IMR-90 (cell line): ENCODE measurements at regions not wholly inside any gene's neighbourhood (a gene's known extent, or its start where the extent isn't known, plus 50 kb on each side); places are given as distances from the start of the nearest gene placed in this dataset.

ENCODE experiments used
- ATAC-seq: fragments of 200-7000 bp; cut with Tn5 transposase; 2 replicates; pipeline ENCODE4 v1.9.1; 2020; ENCODE audit warnings: low read depth, mild to moderate bottlenecking, moderate library complexity
- BruUV-seq: library from RNA; stranded (reverse); fragments of 400-500 nt; replicated peaks from 2 replicates; lab custom pipeline; 2021; lab: Mats Ljungman, UMichigan
- CTCF ChIA-PET: fragments of 300-600 bp; formaldehyde crosslinking; extraction: SDS; loops from one replicate; lab custom pipeline; 2021; ENCODE audit warnings: antibody characterized with exemption; lab: Yijun Ruan, JAX
- POLR2A ChIA-PET: fragments of 300-600 bp; sonication (Branson Sonifier 250); formaldehyde crosslinking; loops from one replicate; lab custom pipeline; 2022; ENCODE audit warnings: antibody characterized with exemption; ENCODE audit not compliant: unreplicated experiment; lab: Charles Lee
- DNase-seq: peaks from one replicate; pipeline ENCODE4 v3.0.0; 2013
- H2AFZ ChIP-seq: replicated peaks from 2 replicates; pipeline ENCODE3; 2013; ENCODE audit warnings: low read length, mild to moderate bottlenecking; ENCODE audit not compliant: poor library complexity
- H2AK5ac ChIP-seq: 2 replicates; pipeline ENCODE4 v1.6.1; 2013; ENCODE audit warnings: low read depth, low read length, inconsistent platforms
- H2AK9ac ChIP-seq: replicated peaks from 2 replicates; pipeline ENCODE3; 2013; ENCODE audit warnings: mild to moderate bottlenecking, low read depth, low read length, moderate library complexity; ENCODE audit not compliant: poor library complexity
- H2BK120ac ChIP-seq: 2 replicates; pipeline ENCODE4 v1.6.1; 2013; ENCODE audit warnings: low read depth, low read length, inconsistent platforms
- H2BK15ac ChIP-seq: 3 replicates; pipeline ENCODE4 v1.6.1; 2013; ENCODE audit warnings: low read depth, low read length, inconsistent platforms
- H2BK20ac ChIP-seq: 2 replicates; pipeline ENCODE4 v1.6.1; 2013; ENCODE audit warnings: low read depth, mild to moderate bottlenecking, inconsistent platforms, low read length, moderate library complexity
- H2BK5ac ChIP-seq: 2 replicates; pipeline ENCODE4 v1.6.1; 2013; ENCODE audit warnings: mild to moderate bottlenecking, low read depth, low read length, inconsistent platforms; ENCODE audit not compliant: poor library complexity, severe bottlenecking
- H3K14ac ChIP-seq: replicated peaks from 2 replicates; pipeline ENCODE4 v1.6.1; 2013; ENCODE audit warnings: low read depth, low read length, inconsistent platforms
- H3K18ac ChIP-seq: 2 replicates; pipeline ENCODE4 v1.6.1; 2013; ENCODE audit warnings: low read depth, low read length, control low read depth
- H3K23ac ChIP-seq: 2 replicates; pipeline ENCODE4 v1.6.1; 2013; ENCODE audit warnings: low read depth, low read length, inconsistent platforms
- H3K27ac ChIP-seq: 2 replicates; pipeline ENCODE4 v1.5.1; 2013; ENCODE audit warnings: mild to moderate bottlenecking, control low read depth, low read length; ENCODE audit not compliant: insufficient read depth
- H3K27me3 ChIP-seq: 2 replicates; pipeline ENCODE4 v1.6.1; 2013; ENCODE audit warnings: low read length; ENCODE audit not compliant: control insufficient read depth, insufficient read depth
- H3K36me3 ChIP-seq: 2 replicates; pipeline ENCODE4 v1.6.1; 2013; ENCODE audit warnings: low read length, mixed read lengths; ENCODE audit not compliant: control insufficient read depth, insufficient read depth
- H3K4ac ChIP-seq: 2 replicates; pipeline ENCODE4 v1.6.1; 2013; ENCODE audit warnings: low read depth, low read length, inconsistent platforms
- H3K4me1 ChIP-seq: 2 replicates; pipeline ENCODE4 v1.6.1; 2013; ENCODE audit warnings: low read length, mixed read lengths; ENCODE audit not compliant: control insufficient read depth, insufficient read depth
- H3K4me2 ChIP-seq: 2 replicates; pipeline ENCODE4 v1.6.1; 2013; ENCODE audit warnings: low read depth, mild to moderate bottlenecking, control low read depth, low read length, moderate library complexity
- H3K4me3 ChIP-seq: 2 replicates; pipeline ENCODE4 v1.5.1; 2013; ENCODE audit warnings: low read depth, mild to moderate bottlenecking, control low read depth, low read length, moderate library complexity; ENCODE audit not compliant: insufficient read depth
- H3K56ac ChIP-seq: 2 replicates; pipeline ENCODE4 v1.6.1; 2013; ENCODE audit warnings: low read length, inconsistent platforms; ENCODE audit not compliant: insufficient read depth; ENCODE audit errors: extremely low read depth
- H3K79me1 ChIP-seq, 2 experiments: 2 replicates each; pipeline ENCODE4 v1.6.1; 2013; ENCODE audit warnings: low read length in 2 of 2, inconsistent platforms in 1 of 2, low read depth in 1 of 2
- H3K9ac ChIP-seq: 2 replicates; pipeline ENCODE4 v1.6.1; 2013; ENCODE audit warnings: low read depth, low read length, control low read depth
- H3K9me1 ChIP-seq: 2 replicates; pipeline ENCODE4 v1.6.1; 2013; ENCODE audit warnings: low read length, inconsistent platforms; ENCODE audit not compliant: insufficient read depth
- H3K9me3 ChIP-seq: 2 replicates; pipeline ENCODE4 v1.6.1; 2013; ENCODE audit warnings: low read length; ENCODE audit not compliant: control insufficient read depth, insufficient read depth
- H4K20me1 ChIP-seq: 2 replicates; pipeline ENCODE4 v1.6.1; 2013; ENCODE audit warnings: low read length, inconsistent platforms; ENCODE audit not compliant: insufficient read depth
- H4K5ac ChIP-seq: 2 replicates; pipeline ENCODE4 v1.6.1; 2013; ENCODE audit warnings: mild to moderate bottlenecking, low read depth, low read length, control low read depth
- H4K8ac ChIP-seq, 2 experiments: 2 replicates each; pipeline ENCODE4 v1.6.1; 2013; ENCODE audit warnings: low read depth in 2 of 2, low read length in 2 of 2, control low read depth in 1 of 2, inconsistent platforms in 1 of 2
- H4K91ac ChIP-seq: 2 replicates; pipeline ENCODE4 v1.6.1; 2013; ENCODE audit warnings: low read depth, low read length, inconsistent platforms; ENCODE audit not compliant: insufficient read depth
- CEBPB ChIP-seq: IDR thresholded peaks from 2 replicates; pipeline ENCODE4 v1.6.1; 2012; ENCODE audit warnings: low read depth, low read length, improper control_type of control experiment
- CHD1 ChIP-seq: IDR thresholded peaks from 2 replicates; pipeline ENCODE4 v1.6.1; 2012; ENCODE audit warnings: low read depth, low read length, improper control_type of control experiment
- CTCF ChIP-seq: conservative IDR thresholded peaks from 2 replicates; pipeline ENCODE4 v1.5.1; 2012; ENCODE audit warnings: mild to moderate bottlenecking, low read depth, low read length, improper control_type of control experiment
- MAFK ChIP-seq: IDR thresholded peaks from 2 replicates; pipeline ENCODE4 v1.6.1; 2012; ENCODE audit warnings: low read depth, low read length, improper control_type of control experiment
- NFE2L2 ChIP-seq: fragments of 150-350 bp; IDR thresholded peaks from 2 replicates; pipeline ENCODE4 v1.6.1; 2016; ENCODE audit warnings: low read depth, mild to moderate bottlenecking, low read length
- RFX5 ChIP-seq: IDR thresholded peaks from 2 replicates; pipeline ENCODE4 v1.8.0; 2012; ENCODE audit warnings: low read depth, mild to moderate bottlenecking, low read length, moderate library complexity
- USF2 ChIP-seq: fragments of 150-350 bp; IDR thresholded peaks from 2 replicates; pipeline ENCODE4 v1.6.1; 2017; ENCODE audit warnings: mild to moderate bottlenecking, antibody characterized with exemption, low read length, low read depth
- WGBS, 2 experiments: methylation state at CpG; one replicate each; pipeline versions ENCODE4 v1.1.5 to v1.1.7; 2013; ENCODE audit warnings: missing lambda C conversion rate in 2 of 2; ENCODE audit not compliant: insufficient read length in 1 of 2; ENCODE audit errors: extremely low coverage in 2 of 2; 5-methylcytosine and 5-hydroxymethylcytosine counted together
- dilution Hi-C: fragments of 300-500 bp; cut with HindIII; formaldehyde crosslinking; loops from one replicate; pipeline ENCODE4 v1.14.3; 2018; ENCODE audit warnings: low sequenced_read_pairs; ENCODE audit not compliant: unreplicated experiment
- in situ Hi-C: fragments of 300-500 bp; cut with MboI; formaldehyde crosslinking; loops from 3 replicates; pipeline ENCODE4 v1.14.3; 2019; ENCODE audit warnings: low sequenced_read_pairs, inconsistent platforms, mixed read lengths
- intact Hi-C: fragments of 100-400 bp; cut with micrococcal nuclease; formaldehyde crosslinking; loops from 2 replicates; pipeline ENCODE4 v1.10.0; 2022

- H3K4me2 ChIP-seq: no peak overlapping the region
- no peaks in the 10 kb centered on the region for H3K36me3 ChIP-seq
- in situ Hi-C loops (no loop called here), dilution Hi-C loops (no loop called here), intact Hi-C loops (no loop called here)
- DNase-seq (no peak), ATAC-seq (no peak; the same call in 1 of the 2 replicates)
- H4K5ac ChIP-seq: no peak overlapping the region; the same call in 1 of the 2 replicates
- no peak overlapping the region for H3K27ac ChIP-seq
- no peaks in the 10 kb centered on the region for H3K79me1 ChIP-seq
- H3K4me3 ChIP-seq: no peak overlapping the region
- H2BK20ac ChIP-seq: peak overlapping the region; percentile 9; the same call in 1 of the 2 replicates
- no peak overlapping the region for H2AK9ac ChIP-seq
- peak overlapping the region; percentile 86; the same call in 1 of the 2 replicates for H3K18ac ChIP-seq
- no peak overlapping the region for H3K4ac ChIP-seq
- H4K91ac ChIP-seq: no peak overlapping the region
- H3K14ac ChIP-seq: no peak overlapping the region
- H4K20me1 ChIP-seq: no peaks in the 10 kb centered on the region
- H3K9ac ChIP-seq: no peak overlapping the region
- H2AK5ac ChIP-seq: 0 out of 2 replicates have a peak overlapping the region, but pooled peaks have one; percentile 75
- H2BK5ac ChIP-seq: no peak overlapping the region
- H3K23ac ChIP-seq: no peak overlapping the region
- CTCF ChIA-PET: interaction anchor here (1.0 kb wide), 1 partner anchor 8 kb away, joined by 4 read pairs; no protein-coding TSS in a partner anchor
- H3K9me1 ChIP-seq: no peaks in the 10 kb centered on the region
- no peak overlapping the region for H4K8ac ChIP-seq
- H2BK120ac ChIP-seq: no peak overlapping the region
- H3K4me1 ChIP-seq: peaks cover 2% of the 10 kb centered on the region; the same call in 1 of the 2 replicates
- H2BK15ac ChIP-seq: no peak overlapping the region; the same call in 2 of the 3 replicates
- POLR2A ChIA-PET: no interaction called here
- no peaks in the 10 kb centered on the region for H3K27me3 ChIP-seq
- peaks cover 4% of the 10 kb centered on the region; the same call in 1 of the 2 replicates for H3K9me3 ChIP-seq
- no CpG with 5 or more reads among the region's 1 CpG for WGBS, 2 experiments
- no peak for TF ChIP-seq MAFK
- no peak for TF ChIP-seq CTCF
- no peak for TF ChIP-seq NFE2L2
- TF ChIP-seq RFX5: no peak
- TF ChIP-seq USF2: no peak
- no peak for TF ChIP-seq CHD1
- no peak for TF ChIP-seq CEBPB
- BruUV-seq: no TSS peak
- H3K56ac ChIP-seq: no peak overlapping the region
- H2AFZ ChIP-seq: no peak overlapping the region
Measured at GRCh38 chr3:73820431-73820830, 195.7 kb upstream of the PDZRN3 start.
